Stimulated activated naive B cell treated with anti-CD40 and anti-IgM and Interleukin-4, amounts not matched to agents 10 μg/mL and 1 μg/mL and 100 μg/mL, for 72 hours (primary cell): ENCODE measurements at regions not wholly inside any gene's neighbourhood (a gene's known extent, or its start where the extent isn't known, plus 50 kb on each side); places are given as distances from the start of the nearest gene placed in this dataset.
"Not testable (repeated sequence)": the region's sequence is repeated elsewhere in the genome, so short reads cannot be mapped to it uniquely, and the experiment has no call there.

Experiments
- ATAC-seq, 2 donors: fragments of 150-1000 bp; cut with Tn5 transposase; replicated peaks; 2 replicates each; pipeline ENCODE4 v1.10.0; 2021; ENCODE audit warnings: moderate library complexity in 1 of 2
- DNase-seq: peaks from one replicate; pipeline ENCODE4 v3.0.0; 2021
- H3K27ac Mint-ChIP-seq: one replicate; pipeline ENCODE4 v1.8.0; 2022; ENCODE audit warnings: mild to moderate bottlenecking, mixed read lengths
- H3K27me3 Mint-ChIP-seq, 2 donors: one replicate each; pipeline ENCODE4 v1.8.0; 2022; ENCODE audit warnings: mixed read lengths in 2 of 2
- H3K36me3 Mint-ChIP-seq, 2 donors: one replicate each; pipeline ENCODE4 v1.8.0; 2022; ENCODE audit warnings: mixed read lengths in 2 of 2, mild to moderate bottlenecking in 1 of 2
- H3K4me1 Mint-ChIP-seq, 2 donors: one replicate each; pipeline ENCODE4 v1.8.0; 2022; ENCODE audit warnings: mixed read lengths in 2 of 2, mild to moderate bottlenecking in 1 of 2
- H3K4me3 Mint-ChIP-seq, 2 donors: one replicate each; pipeline ENCODE4 v1.8.0; 2022; ENCODE audit warnings: mild to moderate bottlenecking in 2 of 2, mixed read lengths in 2 of 2, moderate library complexity in 1 of 2
- H3K9me3 Mint-ChIP-seq, 2 donors: one replicate each; pipeline ENCODE4 v1.8.0; 2022; ENCODE audit warnings: mixed read lengths in 2 of 2, mild to moderate bottlenecking in 1 of 2

GRCh38 chr9:103530934-103531333 lies 535.8 kb downstream of the CYLC2 start:
- no peak overlapping the region for H3K27ac Mint-ChIP-seq
- DNase-seq (no peak), ATAC-seq (no peak)
- no peaks in the 10 kb centered on the region for H3K27me3 Mint-ChIP-seq
- H3K9me3 Mint-ChIP-seq: peaks cover 0 to 3% of the 10 kb centered on the region in 2 donors
- H3K4me1 Mint-ChIP-seq: no peaks in the 10 kb centered on the region
- no peak overlapping the region for H3K4me3 Mint-ChIP-seq
- no peaks in the 10 kb centered on the region for H3K36me3 Mint-ChIP-seq

- H3K27ac Mint-ChIP-seq: no peak overlapping the region
- ATAC-seq: no peak
- peaks cover 0 to 6% of the 10 kb centered on the region in 2 donors for H3K9me3 Mint-ChIP-seq
- no peaks in the 10 kb centered on the region for H3K27me3 Mint-ChIP-seq
- no peaks in the 10 kb centered on the region for H3K4me1 Mint-ChIP-seq
- DNase-seq: no peak
- no peaks in the 10 kb centered on the region for H3K36me3 Mint-ChIP-seq
- no peak overlapping the region for H3K4me3 Mint-ChIP-seq
Observed at GRCh38 chr9:103533318-103533717, 538.2 kb downstream of the CYLC2 start.

GRCh38 chr9:103537426-103537825 lies 542.3 kb downstream of the CYLC2 start:
- DNase-seq: no peak
- Mint-ChIP-seq H3K36me3 (no peaks in the 10 kb centered on the region), H3K27me3 (no peaks in the 10 kb centered on the region)

GRCh38 chr9:103545260-103545659 lies 548.8 kb upstream of the SMC2 start:
- Mint-ChIP-seq H3K4me1 (no peaks in the 10 kb centered on the region), H3K9me3 (no peaks in the 10 kb centered on the region), H3K27me3 (no peaks in the 10 kb centered on the region), H3K27ac (no peak overlapping the region), H3K4me3 (no peak overlapping the region), H3K36me3 (no peaks in the 10 kb centered on the region)
- ATAC-seq (no peak), DNase-seq (no peak)

More at GRCh38 chr9:103537426-103537825, 542.3 kb downstream of the CYLC2 start:
- no peaks in the 10 kb centered on the region for H3K4me1 Mint-ChIP-seq
- H3K9me3 Mint-ChIP-seq: peaks cover 6 to 12% of the 10 kb centered on the region in 2 donors
- H3K27ac Mint-ChIP-seq: no peak overlapping the region
- H3K4me3 Mint-ChIP-seq: no peak overlapping the region
- no peak for ATAC-seq

- Mint-ChIP-seq H3K36me3 (no peaks in the 10 kb centered on the region), H3K4me3 (no peak overlapping the region), H3K27me3 (no peaks in the 10 kb centered on the region), H3K4me1 (no peaks in the 10 kb centered on the region), H3K9me3 (peaks cover 1 to 5% of the 10 kb centered on the region in 2 donors), H3K27ac (no peak overlapping the region)
- ATAC-seq (no peak), DNase-seq (no peak)
Observed at GRCh38 chr9:103552712-103553111, 541.4 kb upstream of the SMC2 start.

- no peak for ATAC-seq
- peaks cover 10 to 12% of the 10 kb centered on the region in 2 donors for H3K9me3 Mint-ChIP-seq
Observed at GRCh38 chr9:103574056-103574455, 520.1 kb upstream of the SMC2 start.

GRCh38 chr9:103586721-103587120 lies 507.4 kb upstream of the SMC2 start:
- Mint-ChIP-seq H3K9me3 (peaks cover under 1 to 7% of the 10 kb centered on the region in 2 donors), H3K4me1 (no peaks in the 10 kb centered on the region), H3K27ac (no peak overlapping the region), H3K4me3 (no peak overlapping the region), H3K36me3 (no peaks in the 10 kb centered on the region), H3K27me3 (no peaks in the 10 kb centered on the region)
- ATAC-seq (peak in 1 of 2 donors; percentile 31), DNase-seq (no peak)

More at GRCh38 chr9:103574056-103574455, 520.1 kb upstream of the SMC2 start:
- Mint-ChIP-seq H3K4me1 (no peaks in the 10 kb centered on the region), H3K27me3 (no peaks in the 10 kb centered on the region), H3K27ac (no peak overlapping the region), H3K36me3 (peaks cover 1 to 4% of the 10 kb centered on the region in 2 donors), H3K4me3 (no peak overlapping the region)
- DNase-seq: no peak

- no peak for DNase-seq
- Mint-ChIP-seq H3K9me3 (peaks cover 5 to 8% of the 10 kb centered on the region in 2 donors), H3K36me3 (no peaks in the 10 kb centered on the region), H3K27ac (no peak overlapping the region), H3K4me1 (no peaks in the 10 kb centered on the region), H3K27me3 (no peaks in the 10 kb centered on the region), H3K4me3 (no peak overlapping the region)
- no peak for ATAC-seq
Observed at GRCh38 chr9:103601287-103601686, 492.8 kb upstream of the SMC2 start.

GRCh38 chr9:103611950-103612349 lies 482.2 kb upstream of the SMC2 start:
- H3K27me3 Mint-ChIP-seq, H3K4me1 Mint-ChIP-seq, H3K27ac Mint-ChIP-seq, H3K4me3 Mint-ChIP-seq, H3K9me3 Mint-ChIP-seq, DNase-seq, ATAC-seq, H3K36me3 Mint-ChIP-seq: not testable (repeated sequence)

GRCh38 chr9:103615994-103616393 lies 478.1 kb upstream of the SMC2 start:
- DNase-seq (no peak), ATAC-seq (no peak)
- Mint-ChIP-seq H3K9me3 (peaks cover 0 to 8% of the 10 kb centered on the region in 2 donors), H3K4me1 (no peaks in the 10 kb centered on the region), H3K27me3 (no peaks in the 10 kb centered on the region), H3K27ac (no peak overlapping the region), H3K4me3 (no peak overlapping the region), H3K36me3 (no peaks in the 10 kb centered on the region)

- Mint-ChIP-seq H3K9me3 (peaks cover 3 to 11% of the 10 kb centered on the region in 2 donors), H3K27ac (no peak overlapping the region), H3K36me3 (no peaks in the 10 kb centered on the region), H3K4me3 (no peak overlapping the region), H3K27me3 (no peaks in the 10 kb centered on the region), H3K4me1 (no peaks in the 10 kb centered on the region)
- no peak for DNase-seq
- ATAC-seq: no peak
Observed at GRCh38 chr9:103617046-103617445, 477.1 kb upstream of the SMC2 start.

GRCh38 chr9:103625161-103625804 lies 468.8 kb upstream of the SMC2 start:
- H3K27me3 Mint-ChIP-seq: no peaks in the 10 kb centered on the region
- H3K4me3 Mint-ChIP-seq: no peak overlapping the region
- no peak overlapping the region for H3K27ac Mint-ChIP-seq
- H3K4me1 Mint-ChIP-seq: no peaks in the 10 kb centered on the region
- H3K9me3 Mint-ChIP-seq: peaks cover 4 to 7% of the 10 kb centered on the region in 2 donors
- no peaks in the 10 kb centered on the region for H3K36me3 Mint-ChIP-seq
- ATAC-seq: no peak
- DNase-seq: no peak

GRCh38 chr9:103627731-103628130 lies 466.4 kb upstream of the SMC2 start:
- no peak overlapping the region for H3K27ac Mint-ChIP-seq
- no peak for DNase-seq
- no peaks in the 10 kb centered on the region for H3K36me3 Mint-ChIP-seq
- no peak for ATAC-seq
- H3K4me3 Mint-ChIP-seq: no peak overlapping the region
- H3K27me3 Mint-ChIP-seq: no peaks in the 10 kb centered on the region
- peaks cover 0 to 4% of the 10 kb centered on the region in 2 donors for H3K9me3 Mint-ChIP-seq
- no peaks in the 10 kb centered on the region for H3K4me1 Mint-ChIP-seq

GRCh38 chr9:103649086-103649485 lies 445.0 kb upstream of the SMC2 start:
- no peaks in the 10 kb centered on the region for H3K36me3 Mint-ChIP-seq
- ATAC-seq: no peak
- no peak overlapping the region for H3K4me3 Mint-ChIP-seq
- no peaks in the 10 kb centered on the region for H3K4me1 Mint-ChIP-seq
- H3K9me3 Mint-ChIP-seq: peaks cover 0 to 1% of the 10 kb centered on the region in 2 donors
- no peak for DNase-seq
- H3K27me3 Mint-ChIP-seq: no peaks in the 10 kb centered on the region
- no peak overlapping the region for H3K27ac Mint-ChIP-seq

- Mint-ChIP-seq H3K4me1 (no peaks in the 10 kb centered on the region), H3K27ac (no peak overlapping the region), H3K27me3 (no peaks in the 10 kb centered on the region), H3K4me3 (no peak overlapping the region), H3K9me3 (peaks cover 18 to 21% of the 10 kb centered on the region in 2 donors), H3K36me3 (no peaks in the 10 kb centered on the region)
- no peak for ATAC-seq
- no peak for DNase-seq
Observed at GRCh38 chr9:103658156-103658555, 436.0 kb upstream of the SMC2 start.
